Mononuclear cell (primary cell): ENCODE measurements at regions not wholly inside any gene's neighbourhood (a gene's known extent, or its start where the extent isn't known, plus 50 kb on each side); places are given as distances from the start of the nearest gene placed in this dataset.

Experiments used
- H3K27me3 ChIP-seq: 2 replicates; pipeline ENCODE4 v1.6.0; 2011; ENCODE audit warnings: low read length, control low read depth; ENCODE audit not compliant: insufficient read depth
- H3K4me1 ChIP-seq: 2 replicates; pipeline ENCODE4 v1.5.1; 2011; ENCODE audit warnings: mild to moderate bottlenecking, low read length, control low read depth; ENCODE audit not compliant: insufficient read depth
- H3K4me3 ChIP-seq: 2 replicates; pipeline ENCODE4 v1.5.1; 2011; ENCODE audit warnings: mild to moderate bottlenecking, low read length, moderate library complexity
- H3K9me3 ChIP-seq: 2 replicates; pipeline ENCODE4 v1.5.1; 2011; ENCODE audit warnings: low read depth, mild to moderate bottlenecking, control low read depth, low read length

DNA sequence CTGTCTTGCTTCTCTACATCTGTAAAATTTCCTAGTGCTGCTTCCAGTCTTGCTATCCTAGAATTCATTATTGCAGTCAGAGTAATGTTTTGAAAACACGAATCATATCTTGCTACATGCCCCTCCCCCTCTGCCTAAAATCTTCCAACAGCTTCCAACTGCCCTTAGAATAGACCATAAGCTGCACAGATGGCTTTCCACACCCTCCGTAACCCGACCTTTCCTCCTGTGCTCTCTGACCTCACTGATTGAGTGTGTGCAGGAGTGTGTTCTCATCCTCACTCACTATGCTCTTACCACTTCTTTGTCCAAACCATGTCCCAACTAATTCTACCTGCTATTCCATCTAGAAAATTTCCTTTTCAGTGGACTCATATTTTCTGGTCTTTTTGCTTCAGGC lies 121.2 kb upstream of the ANKRD1 start:
- H3K9me3 ChIP-seq: no peaks in the 10 kb centered on the region
- H3K27me3 ChIP-seq: no peaks in the 10 kb centered on the region
- no peak overlapping the region for H3K4me3 ChIP-seq
- no peaks in the 10 kb centered on the region for H3K4me1 ChIP-seq

DNA sequence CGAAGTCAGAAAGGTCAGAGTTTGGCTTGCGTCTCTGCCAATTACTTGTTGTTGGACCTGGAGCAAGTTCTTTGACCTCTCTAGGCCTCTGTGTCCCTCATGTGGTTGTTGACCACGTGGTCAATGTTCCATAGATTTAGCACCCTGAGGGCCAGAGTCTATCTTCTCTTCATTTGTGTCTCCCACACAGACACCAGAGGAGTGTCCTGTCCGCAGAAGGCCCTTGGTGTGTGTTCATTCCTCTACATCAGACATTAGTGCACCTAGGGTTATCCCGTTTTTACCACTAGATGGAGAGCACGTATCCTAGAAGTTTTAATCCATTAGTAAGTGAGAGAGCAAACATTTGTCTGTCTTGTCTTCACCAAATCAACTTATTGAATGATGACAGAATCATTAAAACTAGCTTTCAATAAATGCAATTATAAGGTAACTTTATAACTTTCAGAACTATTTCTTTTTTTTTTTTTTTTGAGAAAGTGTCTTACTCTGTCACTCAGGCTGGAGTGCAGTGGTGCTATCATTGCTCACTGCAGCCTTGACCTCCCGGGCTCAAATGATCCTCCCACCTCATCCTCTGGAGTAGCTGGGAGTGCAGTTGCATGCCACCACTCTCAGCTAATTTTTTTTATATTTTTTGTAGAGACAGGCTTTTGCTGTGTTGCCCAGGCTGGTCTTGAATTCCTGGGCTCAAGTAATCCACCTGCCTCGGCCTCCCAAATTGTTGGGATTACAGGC lies 122.5 kb upstream of the ANKRD1 start:
- Histone ChIP-seq H3K27me3 (no peaks in the 10 kb centered on the region), H3K4me3 (no peak overlapping the region), H3K9me3 (no peaks in the 10 kb centered on the region), H3K4me1 (no peaks in the 10 kb centered on the region)

- Histone ChIP-seq H3K27me3 (no peaks in the 10 kb centered on the region), H3K4me1 (no peaks in the 10 kb centered on the region), H3K9me3 (no peaks in the 10 kb centered on the region), H3K4me3 (no peak overlapping the region)
Measured at GRCh38 chr10:91046869-91047268, 126.0 kb upstream of the ANKRD1 start.

DNA sequence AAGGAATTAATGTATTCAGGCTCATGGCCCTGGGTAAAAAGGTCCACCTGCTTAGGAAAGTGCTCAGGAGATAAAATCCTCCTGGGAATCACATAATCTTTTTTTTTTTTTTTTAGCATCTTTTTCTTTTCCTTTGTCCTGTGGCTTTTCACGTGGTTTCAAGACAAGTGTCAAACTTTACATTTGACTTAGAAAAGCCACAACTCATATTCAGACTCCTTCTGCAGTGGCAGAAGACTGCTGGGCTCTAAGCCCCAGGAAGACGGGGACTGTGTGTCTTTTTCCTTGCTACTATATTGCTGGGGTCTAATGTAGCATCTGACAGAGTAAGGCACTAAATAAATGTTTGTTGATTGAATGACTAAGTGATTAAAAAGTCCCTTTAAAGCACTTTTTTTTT lies 127.5 kb upstream of the ANKRD1 start:
- H3K4me1 ChIP-seq: no peaks in the 10 kb centered on the region
- H3K9me3 ChIP-seq: no peaks in the 10 kb centered on the region
- no peak overlapping the region for H3K4me3 ChIP-seq
- no peaks in the 10 kb centered on the region for H3K27me3 ChIP-seq

DNA sequence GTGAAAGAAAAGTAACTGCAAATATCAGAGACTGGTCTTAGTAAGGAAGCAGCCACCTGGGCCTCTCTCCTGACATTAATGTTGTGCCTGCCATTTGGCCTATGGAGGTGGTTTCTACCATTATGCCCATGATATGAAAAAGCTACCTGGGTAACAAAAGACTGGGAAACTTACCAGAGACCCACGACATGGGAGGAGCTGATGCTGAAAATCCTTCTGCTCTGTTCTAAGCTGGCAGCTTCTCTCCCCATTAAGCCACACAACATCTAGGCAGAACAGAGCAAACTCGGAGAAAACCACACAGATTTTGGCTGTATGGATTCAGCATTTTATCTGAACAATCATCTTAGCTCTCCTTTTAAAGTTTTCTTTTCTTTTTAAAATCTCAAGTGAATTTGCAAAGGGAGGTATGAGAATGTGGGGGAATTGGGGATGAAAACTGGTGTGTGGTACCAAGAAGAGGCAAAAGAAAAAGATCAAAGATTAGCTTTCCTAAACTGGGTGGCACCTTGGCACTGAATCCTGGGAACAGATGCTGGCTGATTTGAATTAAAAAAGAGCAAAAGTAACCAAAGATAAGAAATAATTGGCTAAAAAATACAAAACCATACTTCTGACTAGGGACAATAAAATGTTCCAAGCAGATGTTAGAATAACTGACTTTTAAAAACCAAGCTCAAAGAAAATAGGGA lies 128.6 kb upstream of the ANKRD1 start:
- Histone ChIP-seq H3K27me3 (no peaks in the 10 kb centered on the region), H3K4me3 (no peak overlapping the region), H3K9me3 (no peaks in the 10 kb centered on the region), H3K4me1 (no peaks in the 10 kb centered on the region)

GRCh38 chr10:91049988-91050360 lies 129.1 kb upstream of the ANKRD1 start:
- Histone ChIP-seq H3K4me1 (no peaks in the 10 kb centered on the region), H3K9me3 (no peaks in the 10 kb centered on the region), H3K27me3 (no peaks in the 10 kb centered on the region), H3K4me3 (no peak overlapping the region)

GRCh38 chr10:91050371-91051034 lies 129.6 kb upstream of the ANKRD1 start:
- no peaks in the 10 kb centered on the region for H3K4me1 ChIP-seq
- no peaks in the 10 kb centered on the region for H3K9me3 ChIP-seq
- H3K4me3 ChIP-seq: no peak overlapping the region
- no peaks in the 10 kb centered on the region for H3K27me3 ChIP-seq

DNA sequence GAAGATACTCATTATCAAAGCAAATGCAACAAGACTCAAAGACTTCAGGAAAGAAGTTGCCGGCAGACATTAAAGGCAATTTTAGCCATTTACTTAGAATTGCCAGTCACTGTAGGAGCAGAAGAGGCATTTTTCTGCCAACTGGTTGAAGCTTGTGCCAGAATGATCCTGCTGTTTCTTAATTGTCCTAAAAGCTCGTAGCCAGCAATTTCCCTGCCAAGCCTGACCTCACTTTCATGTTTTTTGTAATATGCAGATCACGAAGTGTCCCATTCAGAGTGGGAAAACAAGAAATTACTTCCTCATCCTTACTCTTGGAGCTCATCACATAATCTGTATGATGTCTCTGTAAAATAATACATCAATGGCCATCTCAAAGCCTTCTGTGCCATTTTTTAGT lies 130.9 kb upstream of the ANKRD1 start:
- no peaks in the 10 kb centered on the region for H3K9me3 ChIP-seq
- no peaks in the 10 kb centered on the region for H3K4me1 ChIP-seq
- H3K4me3 ChIP-seq: no peak overlapping the region
- H3K27me3 ChIP-seq: no peaks in the 10 kb centered on the region

DNA sequence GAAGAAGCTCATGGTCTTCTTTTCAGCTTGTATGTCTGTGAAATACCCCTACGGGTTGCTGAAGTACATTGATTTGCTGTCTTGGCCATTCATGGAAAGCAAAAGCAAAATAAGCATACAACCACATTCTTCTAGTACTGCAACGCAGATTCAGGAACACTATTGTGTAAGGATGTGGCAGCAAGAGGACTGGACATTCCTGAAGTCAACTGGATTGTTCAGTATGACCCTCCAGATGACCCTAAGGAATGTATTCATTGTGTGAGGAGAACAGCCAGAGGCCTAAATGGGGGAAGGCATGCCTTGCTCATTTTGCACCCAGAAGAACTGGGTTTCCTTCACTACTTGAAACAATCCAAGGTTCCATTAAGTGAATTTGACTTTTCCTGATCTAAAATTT lies 133.4 kb upstream of the ANKRD1 start:
- Histone ChIP-seq H3K4me1 (no peaks in the 10 kb centered on the region), H3K9me3 (no peaks in the 10 kb centered on the region)

GRCh38 chr10:91061187-91061586 lies 140.3 kb upstream of the ANKRD1 start:
- no peak overlapping the region for H3K4me3 ChIP-seq
- H3K9me3 ChIP-seq: no peaks in the 10 kb centered on the region
- no peaks in the 10 kb centered on the region for H3K27me3 ChIP-seq
- H3K4me1 ChIP-seq: no peaks in the 10 kb centered on the region

More for the DNA sequence above, 133.4 kb upstream of the ANKRD1 start:
- H3K27me3 ChIP-seq: no peaks in the 10 kb centered on the region
- no peak overlapping the region for H3K4me3 ChIP-seq

DNA sequence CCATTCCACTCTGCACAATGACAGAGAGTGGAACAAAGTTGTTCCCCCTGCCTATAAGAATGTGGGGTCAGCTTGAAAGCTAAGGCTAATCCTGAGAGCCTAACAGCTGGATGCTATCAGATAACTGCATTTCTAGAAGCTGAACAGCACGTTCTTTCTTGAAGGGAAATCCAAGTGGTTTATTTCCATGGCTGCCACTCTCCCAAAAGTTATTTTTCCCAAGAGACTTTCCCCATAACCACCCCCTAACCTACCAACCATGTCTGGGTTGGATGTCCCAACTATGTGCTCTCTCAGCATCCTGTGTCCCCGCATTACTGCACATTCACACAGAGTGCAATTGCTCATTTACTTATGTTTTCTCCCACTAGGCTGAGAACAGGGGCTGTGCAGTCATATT lies 140.7 kb upstream of the ANKRD1 start:
- Histone ChIP-seq H3K4me3 (no peak overlapping the region), H3K4me1 (no peaks in the 10 kb centered on the region), H3K27me3 (no peaks in the 10 kb centered on the region), H3K9me3 (no peaks in the 10 kb centered on the region)

GRCh38 chr10:91062091-91062490 lies 141.2 kb upstream of the ANKRD1 start:
- no peaks in the 10 kb centered on the region for H3K4me1 ChIP-seq
- H3K27me3 ChIP-seq: no peaks in the 10 kb centered on the region
- no peak overlapping the region for H3K4me3 ChIP-seq
- no peaks in the 10 kb centered on the region for H3K9me3 ChIP-seq

DNA sequence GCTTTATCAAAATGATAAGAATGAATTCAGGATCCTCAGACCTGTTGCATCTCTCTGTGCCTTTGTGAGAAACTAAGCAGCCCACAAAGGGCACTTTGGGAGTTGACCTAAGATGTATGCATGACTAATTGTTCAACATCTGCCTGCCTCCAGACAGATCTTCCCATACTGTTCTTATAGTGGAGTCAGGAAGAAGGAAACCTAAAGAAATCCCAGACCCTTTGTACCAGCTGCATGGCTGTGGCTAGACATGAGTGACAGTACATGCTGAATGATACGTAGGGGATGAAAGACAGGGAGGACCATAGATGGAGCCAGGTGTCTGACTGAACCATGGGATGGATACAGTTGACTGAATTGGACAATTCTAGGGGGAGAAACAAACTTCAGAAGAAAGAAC lies 148.7 kb upstream of the PCGF5 start:
- no peaks in the 10 kb centered on the region for H3K27me3 ChIP-seq
- H3K4me3 ChIP-seq: no peak overlapping the region
- no peaks in the 10 kb centered on the region for H3K4me1 ChIP-seq
- H3K9me3 ChIP-seq: no peaks in the 10 kb centered on the region

DNA sequence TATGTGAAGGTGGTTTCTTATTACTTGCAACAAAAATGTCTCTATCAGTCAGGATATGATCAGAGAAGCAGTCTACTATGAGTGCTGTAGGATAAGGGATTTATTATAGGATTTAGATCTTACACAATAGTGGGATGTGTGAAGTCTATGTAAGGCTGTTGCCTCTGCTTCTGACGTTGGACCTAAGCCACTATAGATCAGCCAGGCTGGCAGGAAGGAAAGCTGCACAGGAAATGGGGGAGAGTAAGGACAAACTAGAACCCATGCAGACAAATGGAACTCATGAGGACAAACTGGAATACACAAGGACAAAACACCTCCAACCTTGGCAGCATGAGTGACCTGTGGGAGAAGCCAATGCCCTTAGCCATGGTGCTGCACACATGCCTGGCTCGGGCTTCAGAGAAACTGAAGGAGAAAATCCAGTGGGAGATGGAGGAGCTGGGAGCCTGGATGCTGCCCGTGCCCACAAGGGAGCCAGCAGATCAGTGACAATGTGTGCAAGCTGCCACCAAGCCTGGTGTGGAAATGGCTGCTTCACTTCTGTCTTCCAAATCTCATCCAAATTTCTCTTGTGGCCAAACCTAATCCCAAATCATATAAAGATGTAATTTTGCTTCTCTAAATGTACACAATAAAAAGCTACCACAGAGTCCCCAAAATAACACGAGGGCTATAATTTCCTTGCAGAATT lies 147.0 kb upstream of the PCGF5 start:
- H3K9me3 ChIP-seq: no peaks in the 10 kb centered on the region
- H3K27me3 ChIP-seq: no peaks in the 10 kb centered on the region
- H3K4me1 ChIP-seq: no peaks in the 10 kb centered on the region
- H3K4me3 ChIP-seq: no peak overlapping the region

DNA sequence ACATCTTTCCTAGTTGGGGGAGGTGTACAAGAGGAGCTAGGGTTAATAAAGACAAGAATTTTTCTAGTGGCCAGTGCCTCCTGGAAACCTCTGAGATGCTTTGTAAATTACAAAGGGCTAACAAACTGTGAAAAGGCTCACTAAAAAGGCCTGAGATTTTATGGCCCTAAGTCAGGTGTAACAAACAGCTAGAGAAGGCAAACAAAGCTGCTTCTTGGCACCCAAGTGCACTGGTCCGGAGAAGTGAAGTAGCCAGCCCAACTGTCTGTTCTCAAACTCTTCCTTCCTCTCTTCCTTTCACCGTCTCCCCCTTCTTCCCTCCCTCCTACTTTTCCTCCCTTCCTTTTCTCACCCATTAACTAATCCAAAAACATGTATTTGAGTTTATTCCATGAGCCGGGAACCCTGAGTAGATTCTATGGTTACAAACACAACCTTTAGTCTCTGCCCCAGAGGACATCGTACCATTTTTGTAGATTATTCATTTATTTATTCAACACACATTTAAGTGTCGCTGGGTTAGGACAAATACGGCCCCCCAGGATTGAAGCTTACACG lies 143.4 kb upstream of the PCGF5 start:
- Histone ChIP-seq H3K9me3 (no peaks in the 10 kb centered on the region), H3K4me3 (no peak overlapping the region), H3K4me1 (no peaks in the 10 kb centered on the region), H3K27me3 (peaks cover 5% of the 10 kb centered on the region)
